HepG2 (cell line): ENCODE measurements at regions not wholly inside any gene's neighbourhood (a gene's known extent, or its start where the extent isn't known, plus 50 kb on each side); places are given as distances from the start of the nearest gene placed in this dataset.

Experiments used
- ATAC-seq: fragments of 200-7000 bp; cut with Tn5 transposase; 3 replicates; pipeline ENCODE4 v1.9.1; 2020; ENCODE audit warnings: mild to moderate bottlenecking, moderate library complexity
- BruUV-seq: library from RNA; stranded (reverse); fragments of 400-500 nt; replicated peaks from 2 replicates; lab custom pipeline; 2021; lab: Mats Ljungman, UMichigan
- CTCF ChIA-PET: fragments of 300-600 bp; formaldehyde crosslinking; extraction: SDS; loops from one replicate; lab custom pipeline; 2021; ENCODE audit warnings: low total read pairs, inconsistent platforms, low intra/inter-chr PET ratio; lab: Yijun Ruan, JAX
- POLR2A ChIA-PET: fragments of 350-600 bp; sonication (Branson Sonifier 250); formaldehyde crosslinking; loops from one replicate; lab custom pipeline; 2020; ENCODE audit warnings: antibody characterized with exemption, inconsistent platforms; lab: Yijun Ruan, JAX
- DNase-seq: peaks from one replicate; pipeline ENCODE4 v3.0.0-alpha.2; 2015; ENCODE audit warnings: low spot score
- FAIRE-seq: peaks from 3 replicates; lab custom pipeline; 2011; peaks lifted over from hg19 to GRCh38; lab: Jason Lieb, UNC
- H2AFZ ChIP-seq: one replicate; pipeline ENCODE4 v1.6.1; 2011; ENCODE audit warnings: low read length, inconsistent platforms
- H3K27ac ChIP-seq: fragments of 300-600 bp; 3 replicates; pipeline ENCODE4 v1.8.0; 2011; ENCODE audit warnings: mixed run types, mild to moderate bottlenecking, mixed read lengths, low read length, inconsistent platforms; ENCODE audit not compliant: insufficient read depth; ENCODE audit errors: extremely low read length
- H3K27me3 ChIP-seq, 2 experiments: fragments of 200-600 bp in 1 of 2; 2 replicates in 1 of 2; 3 replicates in 1 of 2; pipeline versions ENCODE4 v1.6.0 to v1.8.0; 2011; ENCODE audit warnings: low read length in 2 of 2, mild to moderate bottlenecking in 2 of 2, moderate library complexity in 2 of 2, inconsistent platforms in 1 of 2; ENCODE audit not compliant: insufficient read depth in 2 of 2, control insufficient read depth in 1 of 2
- H3K36me3 ChIP-seq, 2 experiments: fragments of 200-600 bp in 1 of 2; replicated peaks in 1 of 2; 2 replicates in 1 of 2; 3 replicates in 1 of 2; pipeline versions ENCODE4 v1.5.1 to v1.8.0; 2011; ENCODE audit warnings: low read length in 2 of 2, inconsistent platforms in 1 of 2; ENCODE audit not compliant: insufficient read depth in 2 of 2, control insufficient read depth in 1 of 2
- H3K4me1 ChIP-seq: 2 replicates; pipeline ENCODE4 v1.5.1; 2012; ENCODE audit warnings: low read length, inconsistent platforms; ENCODE audit not compliant: insufficient read depth
- H3K4me2 ChIP-seq: 2 replicates; pipeline ENCODE4 v1.6.0; 2011; ENCODE audit warnings: low read depth, low read length, inconsistent platforms
- H3K4me3 ChIP-seq, 3 experiments: fragments of 200-600 bp in 1 of 3; sonication (generic), shearing (Covaris generic) in 1 of 3; replicated peaks in 1 of 3; 2 replicates each; pipeline ENCODE4 v1.5.1; 2011 to 2016; ENCODE audit warnings: low read length in 3 of 3, inconsistent platforms in 2 of 3, low read depth in 2 of 3, mild to moderate bottlenecking in 2 of 3, control low read depth in 1 of 3, mixed read lengths in 1 of 3; ENCODE audit not compliant: insufficient read depth in 1 of 3
- H3K79me2 ChIP-seq: one replicate; pipeline ENCODE4 v1.6.1; 2011; ENCODE audit warnings: low read length, inconsistent platforms; ENCODE audit not compliant: insufficient read depth
- H3K9ac ChIP-seq: 2 replicates; pipeline ENCODE4 v1.6.0; 2011; ENCODE audit warnings: mild to moderate bottlenecking, low read depth, low read length, inconsistent platforms; ENCODE audit not compliant: insufficient read depth
- H3K9me3 ChIP-seq: 2 replicates; pipeline ENCODE4 v1.5.1; 2012; ENCODE audit warnings: mild to moderate bottlenecking, low read length
- H4K20me1 ChIP-seq: 2 replicates; pipeline ENCODE4 v1.6.0; 2011; ENCODE audit warnings: inconsistent platforms, mild to moderate bottlenecking, low read length, moderate library complexity; ENCODE audit not compliant: insufficient read depth
- CSRNP1 ChIP-seq: sonication (generic); formaldehyde crosslinking; IDR thresholded peaks from 2 replicates; pipeline ENCODE4 v1.8.1; 2023; ENCODE audit warnings: mild to moderate bottlenecking, missing genetic modification reagents
- GABPA ChIP-seq, 2 experiments: IDR thresholded peaks; 2 replicates each; pipeline ENCODE4 v1.6.1; 2011 to 2016; ENCODE audit warnings: low read depth in 2 of 2, low read length in 1 of 2, missing biosample characterization in 1 of 2, missing genetic modification characterization in 1 of 2
- MATR3 ChIP-seq: sonication (generic); formaldehyde crosslinking; IDR thresholded peaks from 2 replicates; pipeline ENCODE4 v1.4.0; 2020; ENCODE audit warnings: missing genetic modification reagents
- MTF2 ChIP-seq: sonication (generic); formaldehyde crosslinking; IDR thresholded peaks from 2 replicates; pipeline ENCODE4 v1.5.0; 2020; ENCODE audit warnings: missing genetic modification reagents, borderline replicate concordance
- POLR2G ChIP-seq: fragments of 200-400 bp; formaldehyde crosslinking; IDR thresholded peaks from 2 replicates; pipeline ENCODE4 v1.6.1; 2018; ENCODE audit warnings: mild to moderate bottlenecking, low read depth, low read length, moderate library complexity
- SATB2 ChIP-seq: sonication (generic); formaldehyde crosslinking; IDR thresholded peaks from 2 replicates; pipeline ENCODE4 v1.5.0; 2020; ENCODE audit warnings: missing genetic modification reagents
- THAP9 ChIP-seq: sonication (generic); formaldehyde crosslinking; IDR thresholded peaks from 2 replicates; pipeline ENCODE4; 2020; ENCODE audit warnings: missing genetic modification reagents, mild to moderate bottlenecking, borderline replicate concordance
- ZBTB33 ChIP-seq: sonication (generic); formaldehyde crosslinking; IDR thresholded peaks from 2 replicates; pipeline ENCODE4 v1.4.0; 2020; ENCODE audit warnings: missing genetic modification reagents
- ZBTB8A ChIP-seq: sonication (generic); formaldehyde crosslinking; IDR thresholded peaks from 2 replicates; pipeline ENCODE4 v1.4.0; 2020; ENCODE audit warnings: mild to moderate bottlenecking, low read depth, missing genetic modification reagents, borderline replicate concordance
- ZNF335 ChIP-seq: sonication (generic); formaldehyde crosslinking; IDR thresholded peaks from 2 replicates; pipeline ENCODE4 v1.4.0; 2020; ENCODE audit warnings: missing genetic modification reagents
- ZNF430 ChIP-seq: sonication (generic); formaldehyde crosslinking; IDR thresholded peaks from 2 replicates; pipeline ENCODE4 v1.9.0; 2021; ENCODE audit warnings: mild to moderate bottlenecking, missing genetic modification reagents
- ZNF563 ChIP-seq: sonication (generic); formaldehyde crosslinking; IDR thresholded peaks from 2 replicates; pipeline ENCODE4 v1.8.0; 2022; ENCODE audit warnings: mild to moderate bottlenecking, moderate library complexity, missing genetic modification reagents
- ZNF775 ChIP-seq: sonication (generic); formaldehyde crosslinking; IDR thresholded peaks from 2 replicates; pipeline ENCODE4 v1.4.0; 2020; ENCODE audit warnings: missing genetic modification reagents, mild to moderate bottlenecking, moderate library complexity, borderline replicate concordance
- WGBS: methylation state at CpG from one replicate; pipeline ENCODE4 v1.1.6; 2017; ENCODE audit warnings: low lambda C conversion rate; 5-methylcytosine and 5-hydroxymethylcytosine counted together
- in situ Hi-C: cut with HindIII; loops from 2 replicates; pipeline ENCODE4 v1.10.0; 2017; ENCODE audit warnings: low pct_unique_long_range_greater_than_20kb; ENCODE audit not compliant: extremely low pct_ligation_motif_present
- intact Hi-C: fragments of 100-400 bp; cut with micrococcal nuclease; formaldehyde crosslinking; loops from one replicate; pipeline ENCODE4 v1.10.0; 2022; ENCODE audit not compliant: unreplicated experiment

- TF ChIP-seq POLR2G (no peak), SATB2 (CRISPR knock-in tag) (no peak), ZNF430 (no peak), MTF2 (CRISPR knock-in tag) (no peak)
Measured at GRCh38 chr14:71228711-71229110, 321.5 kb downstream of the PCNX1 start (continued).

GRCh38 chr14:71229875-71230274, 322.6 kb downstream of the PCNX1 start:
- no peak overlapping the region for H3K9ac ChIP-seq
- in situ Hi-C loops: no loop called here
- H3K4me2 ChIP-seq: no peak overlapping the region
- TF ChIP-seq CSRNP1: no peak
- TF ChIP-seq ZNF563 (CRISPR knock-in tag): no peak
- no peak for TF ChIP-seq GABPA (IDR thresholded peaks at IDR 0.05; ENCODE audit: low read depth, low read length)
- no peak for TF ChIP-seq GABPA (CRISPR knock-in tag; IDR thresholded peaks at IDR 0.05; ENCODE audit: low read depth)
- TF ChIP-seq ZNF775 (CRISPR knock-in tag): no peak
- no peak for TF ChIP-seq ZBTB33 (CRISPR knock-in tag)
- no peak for TF ChIP-seq ZNF335 (CRISPR knock-in tag)
- TF ChIP-seq THAP9 (CRISPR knock-in tag): no peak
- TF ChIP-seq ZBTB8A: no peak
- no peak for TF ChIP-seq MATR3 (CRISPR knock-in tag)
- intact Hi-C loops: no loop called here
- no peaks in the 10 kb centered on the region for H3K9me3 ChIP-seq
- no peak overlapping the region for H3K4me3 ChIP-seq
- no peaks in the 10 kb centered on the region for H3K79me2 ChIP-seq
- DNase-seq: no peak
- CTCF ChIA-PET: no interaction called here
- H3K27ac ChIP-seq: no peak overlapping the region
- WGBS: 62% methylated on average over 7 of the region's 7 CpGs
- H3K27me3 ChIP-seq: 0 out of 5 replicates have a peak, but pooled peaks cover 0 to 3% of the 10 kb centered on the region in 2 experiments
- BruUV-seq: no TSS peak
- H4K20me1 ChIP-seq: no peaks in the 10 kb centered on the region
- no peak overlapping the region for H2AFZ ChIP-seq
- no peak for ATAC-seq
- H3K4me1 ChIP-seq: peaks cover 27% of the 10 kb centered on the region
- POLR2A ChIA-PET: no interaction called here
- no peak for FAIRE-seq
- no peaks in the 10 kb centered on the region for H3K36me3 ChIP-seq
